Mesenchymal stem cell (in vitro differentiated cells and primary cell): ENCODE measurements at regions not wholly inside any gene's neighbourhood (a gene's known extent, or its start where the extent isn't known, plus 50 kb on each side); places are given as distances from the start of the nearest gene placed in this dataset.

Source experiments
- DNase-seq: peaks from one replicate; pipeline ENCODE4 v3.0.0-alpha.2; 2013
- H2AFZ ChIP-seq: one replicate; pipeline ENCODE4 v1.6.1; 2013; ENCODE audit warnings: low read depth, mild to moderate bottlenecking, control low read depth, inconsistent platforms, low read length, moderate library complexity
- H2AK5ac ChIP-seq: 2 replicates; pipeline ENCODE4 v1.6.1; 2013; ENCODE audit warnings: low read length, moderate library complexity, mild to moderate bottlenecking, inconsistent platforms; ENCODE audit not compliant: severe bottlenecking
- H2BK120ac ChIP-seq: one replicate; pipeline ENCODE4 v1.6.1; 2013; ENCODE audit warnings: low read depth, mild to moderate bottlenecking, inconsistent platforms, low read length, moderate library complexity
- H2BK12ac ChIP-seq, 2 experiments: one replicate each; pipeline ENCODE4 v1.6.1; 2013; ENCODE audit warnings: inconsistent platforms in 2 of 2, low read length in 2 of 2, mild to moderate bottlenecking in 2 of 2, moderate library complexity in 2 of 2, control low read depth in 1 of 2
- H2BK15ac ChIP-seq: one replicate; pipeline ENCODE4 v1.6.1; 2013; ENCODE audit warnings: mild to moderate bottlenecking, low read depth, inconsistent platforms; ENCODE audit not compliant: poor library complexity, severe bottlenecking
- H2BK5ac ChIP-seq: 2 replicates; pipeline ENCODE4 v1.6.1; 2013; ENCODE audit warnings: low read depth, mild to moderate bottlenecking, low read length, control low read depth, inconsistent platforms; ENCODE audit not compliant: poor library complexity, severe bottlenecking
- H3K14ac ChIP-seq, 2 experiments: one replicate each; pipeline ENCODE4 v1.6.1; 2013; ENCODE audit warnings: inconsistent platforms in 2 of 2, low read length in 2 of 2, control low read depth in 1 of 2, mild to moderate bottlenecking in 1 of 2, moderate library complexity in 1 of 2
- H3K18ac ChIP-seq, 2 experiments: one replicate each; pipeline ENCODE4 v1.6.1; 2013; ENCODE audit warnings: inconsistent platforms in 2 of 2, low read length in 2 of 2, control low read depth in 1 of 2, low read depth in 1 of 2, mild to moderate bottlenecking in 1 of 2
- H3K23ac ChIP-seq, 2 experiments: one replicate each; pipeline ENCODE4 v1.6.1; 2013; ENCODE audit warnings: inconsistent platforms in 2 of 2, low read length in 2 of 2, mild to moderate bottlenecking in 2 of 2, moderate library complexity in 2 of 2, control low read depth in 1 of 2
- H3K27ac ChIP-seq: 2 replicates; pipeline ENCODE4 v1.5.1; 2013; ENCODE audit warnings: mild to moderate bottlenecking, moderate library complexity, low read length, control low read depth, inconsistent platforms; ENCODE audit not compliant: poor library complexity, severe bottlenecking
- H3K27me3 ChIP-seq, 2 experiments: 2 replicates each; pipeline versions ENCODE4 v1.6.1 to v1.7.0; 2013; ENCODE audit warnings: low read length in 2 of 2, mild to moderate bottlenecking in 2 of 2, moderate library complexity in 2 of 2, control low read depth in 1 of 2, inconsistent platforms in 1 of 2; ENCODE audit not compliant: control insufficient read depth in 1 of 2, insufficient read depth in 1 of 2
- H3K36me3 ChIP-seq, 2 experiments: 2 replicates each; pipeline versions ENCODE4 v1.6.1 to v1.7.0; 2013; ENCODE audit warnings: low read length in 2 of 2, control low read depth in 1 of 2, inconsistent platforms in 1 of 2, low read depth in 1 of 2, mild to moderate bottlenecking in 1 of 2; ENCODE audit not compliant: insufficient read depth in 2 of 2, control insufficient read depth in 1 of 2
- H3K4ac ChIP-seq, 2 experiments: one replicate each; pipeline ENCODE4 v1.6.1; 2013; ENCODE audit warnings: inconsistent platforms in 2 of 2, low read length in 2 of 2, mild to moderate bottlenecking in 2 of 2, moderate library complexity in 2 of 2, control low read depth in 1 of 2, low read depth in 1 of 2
- H3K4me1 ChIP-seq: 2 replicates; pipeline ENCODE4 v1.6.1; 2013; ENCODE audit warnings: low read depth, low read length, control low read depth; ENCODE audit not compliant: control insufficient read depth, insufficient read depth
- H3K4me2 ChIP-seq: 2 replicates; pipeline ENCODE4 v1.6.1; 2013; ENCODE audit warnings: low read length, mild to moderate bottlenecking, inconsistent platforms; ENCODE audit not compliant: poor library complexity, severe bottlenecking
- H3K4me3 ChIP-seq, 2 experiments: 2 replicates each; pipeline versions ENCODE4 v1.5.1 to v1.7.0; 2013; ENCODE audit warnings: low read length in 2 of 2, mild to moderate bottlenecking in 2 of 2, control low read depth in 1 of 2, low read depth in 1 of 2; ENCODE audit not compliant: insufficient read depth in 1 of 2
- H3K79me1 ChIP-seq: replicated peaks from 2 replicates; pipeline ENCODE4 v1.6.1; 2013; ENCODE audit warnings: mild to moderate bottlenecking, control low read depth, low read length, inconsistent platforms; ENCODE audit not compliant: poor library complexity, severe bottlenecking
- H3K9ac ChIP-seq: 2 replicates; pipeline ENCODE4 v1.7.0; 2013; ENCODE audit warnings: mild to moderate bottlenecking, low read length, moderate library complexity
- H3K9me3 ChIP-seq: 2 replicates; pipeline ENCODE4 v1.7.0; 2013; ENCODE audit warnings: mild to moderate bottlenecking, low read length; ENCODE audit not compliant: control insufficient read depth
- H4K8ac ChIP-seq: one replicate; pipeline ENCODE4 v1.6.1; 2013; ENCODE audit warnings: inconsistent platforms, mild to moderate bottlenecking, low read length, moderate library complexity
- H4K91ac ChIP-seq: one replicate; pipeline ENCODE4 v1.6.1; 2013; ENCODE audit warnings: mild to moderate bottlenecking, low read length, inconsistent platforms
- WGBS: methylation state at CpG from one replicate; pipeline ENCODE4 v1.1.7; 2013; ENCODE audit warnings: mixed read lengths; 5-methylcytosine and 5-hydroxymethylcytosine counted together

DNA sequence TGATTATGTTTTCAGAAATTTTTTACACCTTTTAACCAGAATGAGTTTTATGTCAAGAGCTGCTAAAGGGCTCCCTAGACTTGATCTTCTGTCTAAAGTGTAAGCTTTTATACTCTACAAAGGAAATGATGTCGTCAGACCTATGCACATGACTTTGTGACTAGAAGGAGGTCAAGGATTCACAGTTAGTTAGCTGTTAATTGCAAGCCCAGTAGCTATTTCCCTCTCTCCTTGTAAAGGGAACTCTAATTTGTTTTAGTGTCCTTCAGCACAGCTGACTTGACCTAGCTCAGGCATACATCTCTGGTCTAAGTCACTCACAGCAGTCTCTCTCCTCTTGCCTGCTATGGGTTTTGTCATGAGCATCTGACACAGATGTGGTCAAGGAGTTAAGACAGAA is 173.5 kb upstream of the NREP start:
- Histone ChIP-seq H3K4me1 (no peaks in the 10 kb centered on the region), H3K27ac (no peak overlapping the region), H3K4ac (no peak overlapping the region), H2AFZ (no peak overlapping the region), H2BK5ac (no peak overlapping the region), H3K4me2 (no peak overlapping the region), H3K18ac (no peak overlapping the region), H2BK120ac (no peak overlapping the region), H2BK12ac (peak overlapping the region in 1 of 2 experiments; percentile 84), H4K91ac (no peak overlapping the region), H3K79me1 (no peaks in the 10 kb centered on the region), H4K8ac (no peak overlapping the region), H2AK5ac (no peak overlapping the region), H3K23ac (no peak overlapping the region), H3K27me3 (no peaks in the 10 kb centered on the region), H3K9ac (no peak overlapping the region), H3K9me3 (no peaks in the 10 kb centered on the region), H3K4me3 (no peak overlapping the region), H3K36me3 (no peaks in the 10 kb centered on the region), H2BK15ac (no peak overlapping the region), H3K14ac (no peak overlapping the region)
- 100% methylated on average over 1 of the region's 1 CpG for WGBS
- peak; percentile 47 for DNase-seq

- no peak overlapping the region for H2AK5ac ChIP-seq
- H3K18ac ChIP-seq: no peak overlapping the region
- H3K36me3 ChIP-seq: no peaks in the 10 kb centered on the region
- no peak overlapping the region for H2BK12ac ChIP-seq
- no peaks in the 10 kb centered on the region for H3K27me3 ChIP-seq
- no peaks in the 10 kb centered on the region for H3K9me3 ChIP-seq
- no peak overlapping the region for H4K91ac ChIP-seq
- no peak overlapping the region for H3K9ac ChIP-seq
- H3K4ac ChIP-seq: no peak overlapping the region
- H2BK15ac ChIP-seq: no peak overlapping the region
- H2BK5ac ChIP-seq: no peak overlapping the region
- H3K79me1 ChIP-seq: no peaks in the 10 kb centered on the region
- H3K4me1 ChIP-seq: no peaks in the 10 kb centered on the region
- H3K23ac ChIP-seq: no peak overlapping the region
- DNase-seq: peak; percentile 77
- no peak overlapping the region for H2AFZ ChIP-seq
- no peak overlapping the region for H3K4me2 ChIP-seq
- no peak overlapping the region for H4K8ac ChIP-seq
- H3K27ac ChIP-seq: no peak overlapping the region
- H3K14ac ChIP-seq: no peak overlapping the region
- no peak overlapping the region for H2BK120ac ChIP-seq
- 18% methylated on average over 1 of the region's 1 CpG for WGBS
- no peak overlapping the region for H3K4me3 ChIP-seq
Measured at GRCh38 chr5:111929867-111930266, 172.9 kb upstream of the NREP start.

DNA sequence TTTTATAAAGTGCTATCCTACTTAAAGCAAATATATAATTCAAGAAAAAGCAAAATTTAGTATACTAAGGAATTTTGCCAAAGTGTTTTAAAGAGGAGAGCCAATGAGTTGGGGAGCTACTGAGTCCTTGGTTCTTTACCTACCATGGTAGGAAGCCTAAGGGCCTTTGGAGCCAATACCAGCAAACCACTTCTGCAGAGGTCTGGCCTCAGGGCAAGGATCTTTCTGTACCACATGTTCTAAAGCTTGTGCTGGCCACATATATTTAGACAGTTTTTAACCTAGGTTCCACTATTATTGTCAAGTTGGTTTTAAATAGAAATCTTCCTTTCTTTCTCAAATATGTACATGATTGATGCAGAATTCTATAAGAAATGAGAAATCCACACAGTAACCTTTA is 172.3 kb upstream of the NREP start:
- Histone ChIP-seq H3K27ac (no peak overlapping the region), H2BK12ac (no peak overlapping the region), H3K9me3 (no peaks in the 10 kb centered on the region), H2BK5ac (no peak overlapping the region), H4K91ac (no peak overlapping the region), H2AK5ac (no peak overlapping the region), H4K8ac (no peak overlapping the region), H3K4me3 (no peak overlapping the region), H3K9ac (no peak overlapping the region), H3K18ac (no peak overlapping the region), H3K4ac (peak overlapping the region in 1 of 2 experiments; percentile 21), H2BK15ac (no peak overlapping the region), H3K36me3 (no peaks in the 10 kb centered on the region), H3K79me1 (no peaks in the 10 kb centered on the region), H2AFZ (no peak overlapping the region), H3K23ac (no peak overlapping the region), H3K27me3 (no peaks in the 10 kb centered on the region), H3K14ac (no peak overlapping the region), H3K4me2 (no peak overlapping the region), H2BK120ac (no peak overlapping the region), H3K4me1 (no peaks in the 10 kb centered on the region)
- DNase-seq: no peak

DNA sequence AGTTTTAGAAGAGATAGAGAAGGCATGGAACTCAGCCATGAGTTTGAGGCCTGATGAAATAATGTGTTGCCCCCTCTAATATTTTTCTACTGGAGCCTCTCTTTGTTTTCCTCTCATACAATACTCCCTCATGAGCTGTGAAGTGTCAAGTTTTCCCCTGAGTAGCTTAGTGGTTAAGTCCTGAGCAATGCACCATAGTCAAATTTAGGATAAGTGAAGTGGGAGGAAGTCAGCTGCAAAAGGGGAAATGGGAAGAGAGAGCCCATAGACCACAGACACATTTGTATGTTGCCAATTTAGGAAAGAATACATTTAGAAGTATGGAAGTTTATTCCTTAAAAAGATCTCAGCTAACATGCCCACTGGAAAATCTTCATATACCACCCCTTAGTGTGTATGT is 171.5 kb upstream of the NREP start:
- H3K4ac ChIP-seq: no peak overlapping the region
- no peaks in the 10 kb centered on the region for H3K27me3 ChIP-seq
- H3K79me1 ChIP-seq: no peaks in the 10 kb centered on the region
- no peak overlapping the region for H3K4me2 ChIP-seq
- no peak overlapping the region for H4K8ac ChIP-seq
- no peak overlapping the region for H3K27ac ChIP-seq
- no peak overlapping the region for H2BK5ac ChIP-seq
- H3K9me3 ChIP-seq: no peaks in the 10 kb centered on the region
- H2AK5ac ChIP-seq: no peak overlapping the region
- DNase-seq: no peak
- no peak overlapping the region for H3K4me3 ChIP-seq
- no peak overlapping the region for H2BK12ac ChIP-seq
- H3K36me3 ChIP-seq: no peaks in the 10 kb centered on the region
- no peak overlapping the region for H4K91ac ChIP-seq
- no peak overlapping the region for H2BK120ac ChIP-seq
- H3K4me1 ChIP-seq: no peaks in the 10 kb centered on the region
- H3K14ac ChIP-seq: no peak overlapping the region
- H2AFZ ChIP-seq: no peak overlapping the region
- H3K9ac ChIP-seq: no peak overlapping the region
- no peak overlapping the region for H3K23ac ChIP-seq
- H3K18ac ChIP-seq: no peak overlapping the region
- no peak overlapping the region for H2BK15ac ChIP-seq
